ENCODE measurements at regions not wholly inside any gene's neighbourhood (a gene's known extent, or its start where the extent isn't known, plus 50 kb on each side); places are given as distances from the start of the nearest gene placed in this dataset.

GRCh38 chr13:93007928-93008327 is 218.7 kb upstream of the GPC6 start:
- no peaks in the 10 kb centered on the region for H3K36me3 ChIP-seq (ENCODE audit: control insufficient read depth, insufficient read depth, low read length)
- DNase-seq (ENCODE audit: low read depth) = no peak

GRCh38 chr13:93017493-93018112 is 209.0 kb upstream of the GPC6 start:
- DNase-seq (ENCODE audit: low read depth) = no peak
- no peak for TF ChIP-seq CTCF (IDR thresholded peaks at IDR 0.05; ENCODE audit: insufficient read depth, low read length, poor library complexity, severe bottlenecking)
- H3K4me3 ChIP-seq (ENCODE audit: low read depth, low read length) = no peak overlapping the region
- H3K27me3 ChIP-seq (ENCODE audit: control insufficient read depth, insufficient read depth, low read length) = no peaks in the 10 kb centered on the region
- H3K36me3 ChIP-seq (ENCODE audit: control insufficient read depth, insufficient read depth, low read length) = no peaks in the 10 kb centered on the region

More at GRCh38 chr13:93007928-93008327, 218.7 kb upstream of the GPC6 start:
- H3K27me3 ChIP-seq (ENCODE audit: control insufficient read depth, insufficient read depth, low read length) = no peaks in the 10 kb centered on the region
- no peak overlapping the region for H3K4me3 ChIP-seq (ENCODE audit: low read depth, low read length)
- TF ChIP-seq CTCF (IDR thresholded peaks at IDR 0.05; ENCODE audit: insufficient read depth, low read length, poor library complexity, severe bottlenecking) = no peak

GRCh38 chr13:93023929-93024328 is 202.7 kb upstream of the GPC6 start:
- Histone ChIP-seq H3K4me3 (ENCODE audit: low read depth, low read length) (no peak overlapping the region), H3K36me3 (ENCODE audit: control insufficient read depth, insufficient read depth, low read length) (no peaks in the 10 kb centered on the region), H3K27me3 (ENCODE audit: control insufficient read depth, insufficient read depth, low read length) (no peaks in the 10 kb centered on the region)
- TF ChIP-seq CTCF (IDR thresholded peaks at IDR 0.05; ENCODE audit: insufficient read depth, low read length, poor library complexity, severe bottlenecking) = no peak
- DNase-seq (ENCODE audit: low read depth) = no peak

GRCh38 chr13:93025984-93026383 is 200.6 kb upstream of the GPC6 start:
- Histone ChIP-seq H3K27me3 (ENCODE audit: control insufficient read depth, insufficient read depth, low read length) (no peaks in the 10 kb centered on the region), H3K4me3 (ENCODE audit: low read depth, low read length) (no peak overlapping the region), H3K36me3 (ENCODE audit: control insufficient read depth, insufficient read depth, low read length) (no peaks in the 10 kb centered on the region)
- TF ChIP-seq CTCF (IDR thresholded peaks at IDR 0.05; ENCODE audit: insufficient read depth, low read length, poor library complexity, severe bottlenecking) = no peak
- no peak for DNase-seq (ENCODE audit: low read depth)

DNA sequence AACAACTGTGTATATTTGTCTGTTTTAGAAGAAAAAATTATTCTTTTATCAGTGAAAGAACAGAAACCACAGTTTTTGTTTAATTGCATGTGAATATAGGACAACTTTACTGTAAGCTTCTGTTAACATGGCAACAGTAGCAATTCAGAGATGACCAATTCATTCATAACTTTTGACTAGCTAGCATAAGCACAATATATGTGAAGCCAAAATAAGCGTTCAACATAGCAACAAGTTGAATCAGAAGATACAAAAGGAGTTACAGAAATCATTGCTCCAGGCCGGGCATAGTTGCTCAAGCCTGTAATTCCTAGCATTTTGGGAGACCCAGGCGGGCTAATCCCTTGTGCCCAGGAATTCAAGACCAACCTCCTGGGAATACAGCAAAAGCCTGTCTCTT is 197.1 kb upstream of the GPC6 start:
- no peaks in the 10 kb centered on the region for H3K27me3 ChIP-seq (ENCODE audit: control insufficient read depth, insufficient read depth, low read length)
- no peak overlapping the region for H3K4me3 ChIP-seq (ENCODE audit: low read depth, low read length)
- no peak for DNase-seq (ENCODE audit: low read depth)
- no peaks in the 10 kb centered on the region for H3K36me3 ChIP-seq (ENCODE audit: control insufficient read depth, insufficient read depth, low read length)
- TF ChIP-seq CTCF (IDR thresholded peaks at IDR 0.05; ENCODE audit: insufficient read depth, low read length, poor library complexity, severe bottlenecking) = no peak

- TF ChIP-seq CTCF (IDR thresholded peaks at IDR 0.05; ENCODE audit: insufficient read depth, low read length, poor library complexity, severe bottlenecking) = no peak
- no peak overlapping the region for H3K4me3 ChIP-seq (ENCODE audit: low read depth, low read length)
- no peaks in the 10 kb centered on the region for H3K36me3 ChIP-seq (ENCODE audit: control insufficient read depth, insufficient read depth, low read length)
- no peaks in the 10 kb centered on the region for H3K27me3 ChIP-seq (ENCODE audit: control insufficient read depth, insufficient read depth, low read length)
- DNase-seq (ENCODE audit: low read depth) = no peak
Observed at GRCh38 chr13:93036380-93036779, 190.2 kb upstream of the GPC6 start.

Measured in kidney epithelial cell (primary cell).